K562 (cell line): ENCODE measurements at regions not wholly inside any gene's neighbourhood (a gene's known extent, or its start where the extent isn't known, plus 50 kb on each side); places are given as distances from the start of the nearest gene placed in this dataset.

Experiments used
- ATAC-seq: fragments of 200-7000 bp; cut with Tn5 transposase; 3 replicates; pipeline ENCODE4 v1.9.1; 2020; ENCODE audit warnings: moderate library complexity
- BruUV-seq: library from RNA; stranded (reverse); fragments of 400-500 nt; replicated peaks from 2 replicates; lab custom pipeline; 2021; lab: Mats Ljungman, UMichigan
- CTCF ChIA-PET: fragments of 300-600 bp; formaldehyde crosslinking; extraction: SDS; loops from one replicate; lab custom pipeline; 2021; ENCODE audit warnings: low intra/inter-chr PET ratio; lab: Yijun Ruan, JAX
- POLR2A ChIA-PET: fragments of 300-600, 350-650 bp; sonication (Branson Sonifier 250); formaldehyde crosslinking; extraction: SDS; loops from one replicate; lab custom pipeline; 2021; ENCODE audit warnings: antibody characterized with exemption, inconsistent platforms; lab: Yijun Ruan, JAX
- DNase-seq, 4 experiments: peaks; one replicate each; pipeline versions ENCODE4 v3.0.0 to v3.0.0-alpha.2; 2011 to 2018; ENCODE audit warnings: low spot score in 3 of 4, mixed read lengths in 3 of 4; ENCODE audit errors: extremely low read depth in 1 of 4
- FAIRE-seq: peaks from 2 replicates; lab custom pipeline; 2011; peaks lifted over from hg19 to GRCh38; lab: Jason Lieb, UNC
- H2AFZ ChIP-seq: 2 replicates; pipeline ENCODE4 v1.6.0; 2011; ENCODE audit warnings: low read depth, low read length, control low read depth, inconsistent platforms
- H3K27ac ChIP-seq: fragments of 200-600 bp; 3 replicates; pipeline ENCODE4 v1.8.0; 2011; ENCODE audit warnings: low read depth, mild to moderate bottlenecking, control low read depth, inconsistent platforms, low read length, moderate library complexity, mixed read lengths; ENCODE audit errors: extremely low read depth
- H3K27me3 ChIP-seq, 2 experiments: fragments of 300-600 bp in 1 of 2; 2 replicates in 1 of 2; 3 replicates in 1 of 2; pipeline versions ENCODE4 v1.6.0 to v1.8.0; 2011; ENCODE audit warnings: inconsistent platforms in 2 of 2, low read length in 2 of 2, mild to moderate bottlenecking in 1 of 2, mixed read lengths in 1 of 2, moderate library complexity in 1 of 2; ENCODE audit not compliant: control insufficient read depth in 2 of 2, insufficient read depth in 2 of 2
- H3K36me3 ChIP-seq: fragments of 300-600 bp; 3 replicates; pipeline ENCODE4 v1.8.0; 2011; ENCODE audit warnings: mild to moderate bottlenecking, low read length, inconsistent platforms; ENCODE audit not compliant: control insufficient read depth, insufficient read depth
- H3K4me1 ChIP-seq, 2 experiments: fragments of 200-600 bp in 1 of 2; replicated peaks in 1 of 2; 2 replicates in 1 of 2; 3 replicates in 1 of 2; pipeline versions ENCODE4 v1.5.1 to v1.8.0; 2011; ENCODE audit warnings: inconsistent platforms in 2 of 2, low read length in 2 of 2, mild to moderate bottlenecking in 1 of 2, mixed read lengths in 1 of 2, moderate library complexity in 1 of 2; ENCODE audit not compliant: control insufficient read depth in 2 of 2, insufficient read depth in 2 of 2
- H3K4me2 ChIP-seq: 2 replicates; pipeline ENCODE4 v1.6.1; 2011; ENCODE audit warnings: low read length, control low read depth, inconsistent platforms, mixed read lengths; ENCODE audit not compliant: insufficient read depth
- H3K4me3 ChIP-seq: fragments of 200-600 bp; sonication (generic), shearing (Covaris generic); 2 replicates; pipeline ENCODE4 v1.5.1; 2016; ENCODE audit warnings: control low read depth, inconsistent platforms
- H3K79me2 ChIP-seq: fragments of 200-600 bp; 3 replicates; pipeline ENCODE4 v1.8.0; 2011; ENCODE audit warnings: low read length, inconsistent platforms; ENCODE audit not compliant: control insufficient read depth, insufficient read depth
- H3K9ac ChIP-seq, 2 experiments: 2 replicates each; pipeline versions ENCODE4 v1.6.0 to v1.6.1; 2011; ENCODE audit warnings: low read depth in 2 of 2, low read length in 2 of 2, control low read depth in 1 of 2, inconsistent platforms in 1 of 2, mild to moderate bottlenecking in 1 of 2, mixed read lengths in 1 of 2; ENCODE audit not compliant: insufficient read depth in 1 of 2
- H3K9me1 ChIP-seq: one replicate; pipeline ENCODE4 v1.6.0; 2011; ENCODE audit warnings: inconsistent platforms, mild to moderate bottlenecking, low read length, moderate library complexity; ENCODE audit not compliant: control insufficient read depth, insufficient read depth
- H3K9me3 ChIP-seq: replicated peaks from 2 replicates; pipeline ENCODE4 v1.5.1; 2011; ENCODE audit warnings: low read depth, low read length, inconsistent platforms; ENCODE audit not compliant: control insufficient read depth, insufficient read depth
- H4K20me1 ChIP-seq: replicated peaks from 2 replicates; pipeline ENCODE4 v1.6.1; 2011; ENCODE audit warnings: low read length, inconsistent platforms, mixed read lengths; ENCODE audit not compliant: control insufficient read depth, insufficient read depth
- HNRNPK ChIP-seq: fragments of 200-400 bp; formaldehyde crosslinking; IDR thresholded peaks from one replicate; pipeline ENCODE4 v1.6.1; 2018; ENCODE audit warnings: mild to moderate bottlenecking, low read depth, low read length; ENCODE audit not compliant: poor library complexity, severe bottlenecking
- RAD21 ChIP-seq, 2 experiments: fragments of 250-450 bp in 1 of 2; fragments of 450-650 bp in 1 of 2; sonication (Bioruptor Pico) in 1 of 2; formaldehyde crosslinking in 1 of 2; IDR thresholded peaks in 1 of 2; conservative IDR thresholded peaks in 1 of 2; 2 replicates each; pipeline versions ENCODE4 v1.4.0 to v1.8.0; 2020 to 2022; ENCODE audit warnings: mild to moderate bottlenecking in 2 of 2, moderate library complexity in 1 of 2
- ZNF583 ChIP-seq: fragments of 250-450 bp; sonication (Bioruptor Pico); IDR thresholded peaks from 2 replicates; pipeline ENCODE4 v1.4.0; 2020
- WGBS: fragments of 100-300 bp; shearing (Covaris generic); methylation state at CpG from one replicate; pipeline ENCODE4 v1.1.6; 2016; ENCODE audit warnings: low coverage, mixed read lengths; ENCODE audit not compliant: insufficient coverage; ENCODE audit errors: missing lambda C conversion rate; 5-methylcytosine and 5-hydroxymethylcytosine counted together
- in situ Hi-C: fragments of 300-500 bp; cut with MboI; formaldehyde crosslinking; loops from 4 replicates; pipeline ENCODE4 v1.15.0; 2018; ENCODE audit warnings: inconsistent platforms, mixed read lengths
- intact Hi-C: fragments of 100-400 bp; cut with micrococcal nuclease; formaldehyde crosslinking; loops from 2 replicates; pipeline ENCODE4 v1.14.2; 2022

DNA sequence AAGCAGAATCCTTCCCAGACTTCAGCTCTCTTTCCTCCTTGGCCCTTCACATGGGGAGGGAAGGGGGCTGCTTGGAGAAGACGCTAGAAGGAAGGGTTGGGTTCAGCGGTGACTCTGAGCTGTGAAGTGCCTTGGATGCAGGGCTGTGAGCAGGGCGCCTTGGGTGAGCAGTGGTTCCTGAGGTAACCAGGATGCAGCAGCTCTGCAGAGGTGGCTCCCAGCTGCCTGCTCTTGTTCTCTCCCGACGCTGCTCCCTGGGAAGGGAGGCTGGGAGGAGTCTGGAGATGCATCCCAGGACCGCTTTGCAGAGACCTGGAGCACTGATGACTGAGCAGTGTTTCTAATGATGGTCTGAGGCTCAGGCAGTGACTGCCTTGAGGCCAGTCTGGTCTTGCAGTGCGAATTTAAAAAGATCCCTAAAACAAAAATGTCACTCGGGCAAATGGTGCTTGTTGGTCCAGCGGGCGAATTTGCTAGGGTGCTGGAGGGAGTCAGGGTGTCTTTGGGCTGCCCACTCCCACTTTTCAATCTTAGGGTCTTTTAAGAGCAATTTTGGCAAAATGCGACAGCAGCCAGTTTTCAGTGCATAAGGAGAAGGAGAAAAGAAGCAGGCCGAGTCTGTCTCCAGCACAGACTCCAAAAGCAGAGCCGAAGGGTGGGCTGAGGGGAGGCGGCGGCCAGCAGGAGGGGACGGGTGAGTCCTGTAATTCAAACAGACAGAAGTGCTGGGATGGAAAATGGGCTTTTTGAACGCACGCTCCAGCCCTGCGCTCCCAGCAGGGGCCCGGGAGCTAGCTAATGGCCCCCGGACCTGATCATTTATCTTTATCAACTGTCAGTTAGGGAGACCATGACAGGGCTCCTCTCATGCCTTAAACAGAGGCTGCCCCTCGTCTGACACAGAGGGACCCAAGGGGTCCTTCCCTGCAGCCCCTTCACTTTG is 191.2 kb upstream of the SHH start:
- H2AFZ ChIP-seq, result no peak overlapping the region
- CTCF ChIA-PET, result no interaction called here
- peaks cover 13% of the 10 kb centered on the region for H4K20me1 ChIP-seq
- DNase-seq (no peak), ATAC-seq (no peak), FAIRE-seq (no peak)
- no peak overlapping the region for H3K27ac ChIP-seq
- H3K4me3 ChIP-seq, result no peak overlapping the region
- H3K79me2 ChIP-seq, result no peaks in the 10 kb centered on the region
- intact Hi-C loops, result no loop called here
- in situ Hi-C loops, result no loop called here
- no peak overlapping the region for H3K9ac ChIP-seq
- TF ChIP-seq HNRNPK, result no peak
- TF ChIP-seq ZNF583 (CRISPR knock-in tag), result no peak
- TF ChIP-seq RAD21 (CRISPR knock-in tag; conservative IDR thresholded peaks at IDR 0.05 in 1 of 2, IDR thresholded peaks at IDR 0.05 in 1 of 2), result no peak
- POLR2A ChIA-PET, result interaction anchor here (1.4 kb wide), 1 partner anchor 57 kb away, joined by 3 read pairs; no protein-coding TSS in a partner anchor
- H3K4me2 ChIP-seq, result no peak overlapping the region
- peaks cover 49 to 78% of the 10 kb centered on the region in 2 experiments for H3K27me3 ChIP-seq
- no peaks in the 10 kb centered on the region for H3K9me3 ChIP-seq
- no TSS peak for BruUV-seq
- peaks cover 7% of the 10 kb centered on the region for H3K9me1 ChIP-seq
- WGBS, result 2% methylated on average over 22 of the region's 22 CpGs
- no peaks in the 10 kb centered on the region for H3K4me1 ChIP-seq
- no peaks in the 10 kb centered on the region for H3K36me3 ChIP-seq
